K562 (cell line): ENCODE measurements at regions not wholly inside any gene's neighbourhood (a gene's known extent, or its start where the extent isn't known, plus 50 kb on each side); places are given as distances from the start of the nearest gene placed in this dataset.

Source experiments
- CHD7 ChIP-seq: fragments of 200-600 bp; sonication (generic); IDR thresholded peaks from one replicate; pipeline ENCODE4 v1.6.1; 2012; ENCODE audit warnings: mild to moderate bottlenecking, low read depth, low read length, inconsistent platforms
- MYBL2 ChIP-seq, 2 experiments: fragments of 450-650 bp in 1 of 2; sonication (generic) in 1 of 2; formaldehyde crosslinking in 1 of 2; IDR thresholded peaks; 2 replicates each; pipeline versions ENCODE4 v1.6.1 to v1.8.1; 2017 to 2022; ENCODE audit warnings: borderline replicate concordance in 1 of 2, inconsistent platforms in 1 of 2, low read depth in 1 of 2, mild to moderate bottlenecking in 1 of 2, missing genetic modification reagents in 1 of 2, moderate library complexity in 1 of 2
- PHF8 ChIP-seq: fragments of 200-600 bp; sonication (generic); IDR thresholded peaks from 2 replicates; pipeline ENCODE4 v1.6.1; 2012; ENCODE audit warnings: mixed run types, mild to moderate bottlenecking, inconsistent platforms, low read length, moderate library complexity, borderline replicate concordance

DNA sequence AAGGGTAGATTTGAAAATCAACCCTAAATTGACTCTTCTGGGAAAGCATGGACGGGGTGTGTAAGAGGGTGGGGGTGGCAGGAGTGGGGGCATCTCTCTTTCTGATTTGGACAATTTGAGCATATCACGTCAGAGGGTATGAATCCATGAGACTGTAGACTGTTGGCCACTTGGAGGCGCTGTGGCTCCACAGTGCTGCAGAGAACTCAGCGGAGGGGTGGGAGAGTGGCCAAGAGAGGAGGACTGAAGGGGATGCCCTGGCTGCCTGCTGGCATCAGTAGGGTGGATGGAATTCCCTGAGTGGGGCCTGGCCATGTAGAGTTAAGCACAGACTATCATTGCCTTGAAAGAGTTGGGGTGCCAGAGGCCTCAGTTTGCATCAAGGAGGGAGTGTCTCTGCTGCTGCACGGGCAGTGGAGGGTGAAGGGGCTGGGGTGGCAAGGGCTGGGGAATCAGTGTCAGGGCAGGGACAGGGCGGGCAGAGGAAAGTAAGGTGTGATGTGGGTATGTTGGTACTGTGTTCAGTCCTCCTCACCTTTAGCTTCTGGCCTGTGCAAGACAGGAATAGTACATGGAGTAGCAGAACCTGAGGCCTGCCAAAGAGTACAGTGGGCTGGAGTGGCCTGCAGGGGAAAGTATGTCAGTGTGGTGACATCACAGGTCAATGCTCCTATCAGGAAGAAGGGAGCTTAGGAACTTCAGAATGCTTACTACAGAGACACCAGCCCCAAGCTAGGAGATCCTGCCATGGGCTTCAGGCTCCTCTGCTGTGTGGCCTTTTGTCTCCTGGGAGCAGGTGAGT, 133.5 kb upstream of the PRSS58 start (continued):
- TF ChIP-seq PHF8 (0 out of 2 replicates have a peak, but pooled peaks have one; percentile 19), CHD7 (no peak), MYBL2 (IDR thresholded peaks at IDR 0.05; ENCODE audit: low read depth) (no peak), MYBL2 (CRISPR knock-in tag; IDR thresholded peaks at IDR 0.05; ENCODE audit: borderline replicate concordance) (no peak)
